ENCODE measurements at regions not wholly inside any gene's neighbourhood (a gene's known extent, or its start where the extent isn't known, plus 50 kb on each side); places are given as distances from the start of the nearest gene placed in this dataset.

- TF ChIP-seq CTCF (IDR thresholded peaks at IDR 0.05; ENCODE audit: borderline replicate concordance, extremely low read depth, low read length, poor library complexity, severe bottlenecking) (no peak), EZH2 (IDR thresholded peaks at IDR 0.05; ENCODE audit: borderline replicate concordance, low read depth, low read length, severe bottlenecking) (no peak)
Observed at GRCh38 chr11:129257512-129257911, 65.4 kb upstream of the ARHGAP32 start.

Data from DND-41 (cell line).